ENCODE measurements at regions not wholly inside any gene's neighbourhood (a gene's known extent, or its start where the extent isn't known, plus 50 kb on each side); places are given as distances from the start of the nearest gene placed in this dataset.

DNA sequence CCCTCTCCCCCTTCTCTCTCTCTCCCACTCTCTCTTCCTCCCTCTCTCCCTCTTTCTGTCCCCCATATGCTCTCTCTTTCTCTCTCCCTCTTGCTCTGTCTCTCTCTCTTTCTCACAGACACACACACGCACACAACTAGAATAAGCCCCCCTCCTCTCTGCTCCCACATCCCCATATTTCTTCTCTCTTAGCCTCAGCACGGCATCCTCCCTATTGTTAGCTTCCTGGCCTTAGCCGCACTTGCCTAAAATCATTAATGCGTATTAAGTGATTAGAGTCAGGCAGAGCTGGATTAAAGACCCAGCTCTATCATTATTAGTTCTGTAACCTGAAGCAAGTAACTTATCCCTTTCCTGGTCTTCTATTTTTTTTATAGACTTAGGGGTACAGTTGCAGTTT is 319.0 kb upstream of the C16orf82 start:
- TF ChIP-seq, protein P1, sequence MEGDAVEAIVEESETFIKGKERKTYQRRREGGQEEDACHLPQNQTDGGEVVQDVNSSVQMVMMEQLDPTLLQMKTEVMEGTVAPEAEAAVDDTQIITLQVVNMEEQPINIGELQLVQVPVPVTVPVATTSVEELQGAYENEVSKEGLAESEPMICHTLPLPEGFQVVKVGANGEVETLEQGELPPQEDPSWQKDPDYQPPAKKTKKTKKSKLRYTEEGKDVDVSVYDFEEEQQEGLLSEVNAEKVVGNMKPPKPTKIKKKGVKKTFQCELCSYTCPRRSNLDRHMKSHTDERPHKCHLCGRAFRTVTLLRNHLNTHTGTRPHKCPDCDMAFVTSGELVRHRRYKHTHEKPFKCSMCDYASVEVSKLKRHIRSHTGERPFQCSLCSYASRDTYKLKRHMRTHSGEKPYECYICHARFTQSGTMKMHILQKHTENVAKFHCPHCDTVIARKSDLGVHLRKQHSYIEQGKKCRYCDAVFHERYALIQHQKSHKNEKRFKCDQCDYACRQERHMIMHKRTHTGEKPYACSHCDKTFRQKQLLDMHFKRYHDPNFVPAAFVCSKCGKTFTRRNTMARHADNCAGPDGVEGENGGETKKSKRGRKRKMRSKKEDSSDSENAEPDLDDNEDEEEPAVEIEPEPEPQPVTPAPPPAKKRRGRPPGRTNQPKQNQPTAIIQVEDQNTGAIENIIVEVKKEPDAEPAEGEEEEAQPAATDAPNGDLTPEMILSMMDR (IDR thresholded peaks at IDR 0.05; ENCODE audit: borderline replicate concordance, extremely low read depth, low read length, poor library complexity, severe bottlenecking) = no peak
- TF ChIP-seq EZH2 (IDR thresholded peaks at IDR 0.05; ENCODE audit: borderline replicate concordance, low read depth, low read length, severe bottlenecking) = no peak

Measured in DND-41 (cell line).